ENCODE measurements at regions not wholly inside any gene's neighbourhood (a gene's known extent, or its start where the extent isn't known, plus 50 kb on each side); places are given as distances from the start of the nearest gene placed in this dataset.

- Histone ChIP-seq H3K36me3 (no peaks in the 10 kb centered on the region), H3K27me3 (no peaks in the 10 kb centered on the region), H3K27ac (no peak overlapping the region), H3K4me1 (ENCODE audit: control insufficient read depth in 1 of 2, insufficient read depth in 1 of 2, low read depth in 1 of 2, low read length in 1 of 2) (no peaks in the 10 kb centered on the region), H3K4me3 (ENCODE audit: low read depth in 1 of 2, low read length in 1 of 2) (no peak overlapping the region), H3K9me3 (no peaks in the 10 kb centered on the region)
- TF ChIP-seq CTCF (IDR thresholded peaks at IDR 0.05) = no peak
These were observed 100.9 kb upstream of the BRINP3 start for GRCh38 chr1:190578526-190578925.

GRCh38 chr1:190579552-190580193 lies 102.0 kb upstream of the BRINP3 start:
- Histone ChIP-seq H3K27me3 (no peaks in the 10 kb centered on the region), H3K4me3 (ENCODE audit: low read depth in 1 of 2, low read length in 1 of 2) (no peak overlapping the region), H3K4me1 (ENCODE audit: control insufficient read depth in 1 of 2, insufficient read depth in 1 of 2, low read depth in 1 of 2, low read length in 1 of 2) (no peaks in the 10 kb centered on the region), H3K27ac (no peak overlapping the region), H3K36me3 (no peaks in the 10 kb centered on the region), H3K9me3 (no peaks in the 10 kb centered on the region)
- no peak for TF ChIP-seq CTCF (IDR thresholded peaks at IDR 0.05)

- no peak overlapping the region for H3K27ac ChIP-seq
- no peaks in the 10 kb centered on the region for H3K27me3 ChIP-seq
- H3K36me3 ChIP-seq = no peaks in the 10 kb centered on the region
- no peaks in the 10 kb centered on the region for H3K4me1 ChIP-seq (ENCODE audit: control insufficient read depth in 1 of 2, insufficient read depth in 1 of 2, low read depth in 1 of 2, low read length in 1 of 2)
- no peaks in the 10 kb centered on the region for H3K9me3 ChIP-seq
- no peak for TF ChIP-seq CTCF (IDR thresholded peaks at IDR 0.05)
- H3K4me3 ChIP-seq (ENCODE audit: low read depth in 1 of 2, low read length in 1 of 2) = no peak overlapping the region
These were observed 106.2 kb upstream of the BRINP3 start for GRCh38 chr1:190583862-190584261.

GRCh38 chr1:190588424-190588823 lies 110.8 kb upstream of the BRINP3 start:
- Histone ChIP-seq H3K36me3 (no peaks in the 10 kb centered on the region), H3K4me1 (ENCODE audit: control insufficient read depth in 1 of 2, insufficient read depth in 1 of 2, low read depth in 1 of 2, low read length in 1 of 2) (no peaks in the 10 kb centered on the region), H3K27ac (no peak overlapping the region), H3K9me3 (no peaks in the 10 kb centered on the region), H3K4me3 (ENCODE audit: low read depth in 1 of 2, low read length in 1 of 2) (no peak overlapping the region), H3K27me3 (no peaks in the 10 kb centered on the region)
- TF ChIP-seq CTCF (IDR thresholded peaks at IDR 0.05) = no peak

GRCh38 chr1:190595438-190595837 lies 117.8 kb upstream of the BRINP3 start:
- H3K36me3 ChIP-seq = no peaks in the 10 kb centered on the region
- no peak overlapping the region for H3K27ac ChIP-seq
- no peak for TF ChIP-seq CTCF (IDR thresholded peaks at IDR 0.05)
- no peaks in the 10 kb centered on the region for H3K27me3 ChIP-seq
- no peaks in the 10 kb centered on the region for H3K9me3 ChIP-seq
- no peak overlapping the region for H3K4me3 ChIP-seq (ENCODE audit: low read depth in 1 of 2, low read length in 1 of 2)
- H3K4me1 ChIP-seq (ENCODE audit: control insufficient read depth in 1 of 2, insufficient read depth in 1 of 2, low read depth in 1 of 2, low read length in 1 of 2) = no peaks in the 10 kb centered on the region

- no peaks in the 10 kb centered on the region for H3K27me3 ChIP-seq
- no peaks in the 10 kb centered on the region for H3K9me3 ChIP-seq
- no peak for TF ChIP-seq CTCF (IDR thresholded peaks at IDR 0.05)
- H3K27ac ChIP-seq = no peak overlapping the region
- no peaks in the 10 kb centered on the region for H3K36me3 ChIP-seq
- H3K4me1 ChIP-seq (ENCODE audit: control insufficient read depth in 1 of 2, insufficient read depth in 1 of 2, low read depth in 1 of 2, low read length in 1 of 2) = no peaks in the 10 kb centered on the region
- H3K4me3 ChIP-seq (ENCODE audit: low read depth in 1 of 2, low read length in 1 of 2) = no peak overlapping the region
These were observed 119.6 kb upstream of the BRINP3 start for GRCh38 chr1:190597294-190597693.

All from neutrophil (primary cell).